CD4-positive, alpha-beta T cell (primary cell): ENCODE measurements at regions not wholly inside any gene's neighbourhood (a gene's known extent, or its start where the extent isn't known, plus 50 kb on each side); places are given as distances from the start of the nearest gene placed in this dataset.

Experiments
- ATAC-seq: fragments of 200-7000 bp; cut with Tn5 transposase; one replicate; pipeline ENCODE4 v1.10.0; 2022; ENCODE audit warnings: mild to moderate bottlenecking; ENCODE audit not compliant: poor library complexity
- CTCF ChIA-PET: fragments of 350-600 bp; sonication (Branson Sonifier 250); formaldehyde crosslinking; loops from one replicate; lab custom pipeline; 2021; ENCODE audit warnings: antibody characterized with exemption, inconsistent platforms; lab: Charles Lee
- POLR2A ChIA-PET: fragments of 350-600 bp; sonication (Branson Sonifier 250); formaldehyde crosslinking; loops from one replicate; lab custom pipeline; 2021; ENCODE audit warnings: antibody characterized with exemption, inconsistent platforms; lab: Charles Lee
- DNase-seq, 14 experiments: peaks; one replicate each; pipeline ENCODE4 v3.0.0-alpha.2; 2013 to 2020; ENCODE audit warnings: mixed read lengths in 2 of 14
- H3K27ac ChIP-seq, 2 donors: one replicate each; pipeline versions ENCODE4 v1.5.1 to v1.7.0; 2013; ENCODE audit warnings: low read length in 2 of 2, low read depth in 1 of 2, mild to moderate bottlenecking in 1 of 2
- H3K27me3 ChIP-seq, 2 experiments: 1 replicate in 1 of 2; 2 replicates in 1 of 2; pipeline versions ENCODE4 v1.6.1 to v1.7.0; 2013; ENCODE audit warnings: low read length in 2 of 2, control low read depth in 1 of 2, mild to moderate bottlenecking in 1 of 2, moderate library complexity in 1 of 2; ENCODE audit not compliant: insufficient read depth in 2 of 2, control insufficient read depth in 1 of 2
- H3K36me3 ChIP-seq: one replicate; pipeline ENCODE4 v1.6.1; 2013; ENCODE audit warnings: low read length, control low read depth; ENCODE audit not compliant: insufficient read depth
- H3K4me1 ChIP-seq: one replicate; pipeline ENCODE4 v1.6.1; 2013; ENCODE audit warnings: low read length, control low read depth; ENCODE audit not compliant: insufficient read depth
- H3K4me3 ChIP-seq: one replicate; pipeline ENCODE4 v1.5.1; 2013; ENCODE audit warnings: mild to moderate bottlenecking, low read length, moderate library complexity
- H3K9me3 ChIP-seq, 2 experiments: 1 replicate in 1 of 2; 2 replicates in 1 of 2; pipeline versions ENCODE4 v1.6.1 to v1.7.0; 2013; ENCODE audit warnings: low read length in 2 of 2, mild to moderate bottlenecking in 2 of 2, control low read depth in 1 of 2, moderate library complexity in 1 of 2; ENCODE audit not compliant: control insufficient read depth in 1 of 2, insufficient read depth in 1 of 2
- H3K27ac Mint-ChIP-seq: one replicate; pipeline ENCODE4 v1.8.0; 2020; ENCODE audit warnings: mixed read lengths
- H3K27me3 Mint-ChIP-seq: one replicate; pipeline ENCODE4 v1.8.0; 2021; ENCODE audit warnings: mixed read lengths
- H3K36me3 Mint-ChIP-seq: one replicate; pipeline ENCODE4 v1.8.0; 2021; ENCODE audit warnings: low read depth, mixed read lengths
- H3K4me1 Mint-ChIP-seq: one replicate; pipeline ENCODE4 v1.8.0; 2021; ENCODE audit warnings: low read depth, mixed read lengths
- H3K4me3 Mint-ChIP-seq: one replicate; pipeline ENCODE4 v1.8.0; 2020; ENCODE audit warnings: mild to moderate bottlenecking, mixed read lengths
- H3K9me3 Mint-ChIP-seq: one replicate; pipeline ENCODE4 v1.8.0; 2020; ENCODE audit warnings: mixed read lengths
- CTCF ChIP-seq: fragments of 200-600 bp; IDR thresholded peaks from one replicate; pipeline ENCODE4 v1.8.0; 2022; ENCODE audit warnings: antibody characterized with exemption, mild to moderate bottlenecking
- intact Hi-C, 2 experiments: fragments of 100-400 bp; cut with DNase I in 1 of 2; cut with micrococcal nuclease in 1 of 2; formaldehyde crosslinking; loops; one replicate each; pipeline versions ENCODE4 v1.15.1 to v1.9.0; 2023 to 2025; cut with DNase I, micrococcal nuclease

- intact Hi-C loops: no loop called here
- H3K4me1 Mint-ChIP-seq: no peaks in the 10 kb centered on the region
- no peak for TF ChIP-seq CTCF
- no peak overlapping the region for H3K27ac Mint-ChIP-seq
- CTCF ChIA-PET: no interaction called here
- ATAC-seq: no peak
- peaks cover 0 to 8% of the 10 kb centered on the region in 2 experiments for H3K9me3 ChIP-seq
- H3K4me3 Mint-ChIP-seq: no peak overlapping the region
- H3K27ac ChIP-seq: no peak overlapping the region
- no peaks in the 10 kb centered on the region for H3K36me3 Mint-ChIP-seq
- peaks cover 4% of the 10 kb centered on the region for H3K9me3 Mint-ChIP-seq
- DNase-seq: no peak
- H3K36me3 ChIP-seq: no peaks in the 10 kb centered on the region
- POLR2A ChIA-PET: no interaction called here
- no peak overlapping the region for H3K4me3 ChIP-seq
- H3K4me1 ChIP-seq: no peaks in the 10 kb centered on the region
- no peaks in the 10 kb centered on the region for H3K27me3 ChIP-seq
- H3K27me3 Mint-ChIP-seq: no peaks in the 10 kb centered on the region
Observed at GRCh38 chr9:106111039-106111730, 416.8 kb downstream of the TMEM38B start.

GRCh38 chr9:106112935-106113334 is 418.6 kb downstream of the TMEM38B start:
- Mint-ChIP-seq H3K4me3 (no peak overlapping the region), H3K27me3 (no peaks in the 10 kb centered on the region), H3K4me1 (no peaks in the 10 kb centered on the region), H3K27ac (no peak overlapping the region), H3K9me3 (peaks cover 2% of the 10 kb centered on the region), H3K36me3 (no peaks in the 10 kb centered on the region)
- DNase-seq (no peak), ATAC-seq (no peak)
- H3K27ac ChIP-seq: no peak overlapping the region
- POLR2A ChIA-PET: no interaction called here
- H3K36me3 ChIP-seq: no peaks in the 10 kb centered on the region
- no peak overlapping the region for H3K4me3 ChIP-seq
- no peaks in the 10 kb centered on the region for H3K4me1 ChIP-seq
- no peaks in the 10 kb centered on the region for H3K9me3 ChIP-seq
- no peak for TF ChIP-seq CTCF
- no peaks in the 10 kb centered on the region for H3K27me3 ChIP-seq
- intact Hi-C loops: no loop called here
- CTCF ChIA-PET: no interaction called here

GRCh38 chr9:106119176-106119575 is 424.8 kb downstream of the TMEM38B start:
- no peak overlapping the region for H3K4me3 ChIP-seq
- H3K4me1 ChIP-seq: no peaks in the 10 kb centered on the region
- H3K9me3 ChIP-seq: no peaks in the 10 kb centered on the region
- no peaks in the 10 kb centered on the region for H3K36me3 Mint-ChIP-seq
- intact Hi-C loops: no loop called here
- no peaks in the 10 kb centered on the region for H3K27me3 ChIP-seq
- peaks cover 5% of the 10 kb centered on the region for H3K9me3 Mint-ChIP-seq
- no peaks in the 10 kb centered on the region for H3K36me3 ChIP-seq
- ATAC-seq (no peak), DNase-seq (no peak)
- TF ChIP-seq CTCF: no peak
- no peak overlapping the region for H3K27ac ChIP-seq
- H3K4me3 Mint-ChIP-seq: no peak overlapping the region
- no peaks in the 10 kb centered on the region for H3K4me1 Mint-ChIP-seq
- ChIA-PET POLR2A (no interaction called here), CTCF (no interaction called here)
- no peaks in the 10 kb centered on the region for H3K27me3 Mint-ChIP-seq
- H3K27ac Mint-ChIP-seq: no peak overlapping the region
